ENCODE measurements at regions not wholly inside any gene's neighbourhood (a gene's known extent, or its start where the extent isn't known, plus 50 kb on each side); places are given as distances from the start of the nearest gene placed in this dataset.

- no peak for TF ChIP-seq CTCF (IDR thresholded peaks at IDR 0.05; ENCODE audit: insufficient read depth, low read length, poor library complexity, severe bottlenecking)
- Histone ChIP-seq H3K36me3 (ENCODE audit: control insufficient read depth, insufficient read depth, low read length) (no peaks in the 10 kb centered on the region), H3K4me3 (replicated peaks; ENCODE audit: low read depth, low read length) (no peak overlapping the region), H3K27me3 (replicated peaks; ENCODE audit: control insufficient read depth, insufficient read depth, low read length) (peaks cover 1% of the 10 kb centered on the region)
- no peak for DNase-seq (ENCODE audit: extremely low read depth, insufficient read length)
These were observed 60.7 kb upstream of the GATA6 start for GRCh38 chr18:22108674-22109073.

- DNase-seq (ENCODE audit: extremely low read depth, insufficient read length): no peak
- H3K4me3 ChIP-seq (replicated peaks; ENCODE audit: low read depth, low read length): no peak overlapping the region
- H3K27me3 ChIP-seq (replicated peaks; ENCODE audit: control insufficient read depth, insufficient read depth, low read length): peaks cover 1% of the 10 kb centered on the region
- TF ChIP-seq CTCF (IDR thresholded peaks at IDR 0.05; ENCODE audit: insufficient read depth, low read length, poor library complexity, severe bottlenecking): no peak
- H3K36me3 ChIP-seq (ENCODE audit: control insufficient read depth, insufficient read depth, low read length): no peaks in the 10 kb centered on the region
These were observed 59.9 kb upstream of the GATA6 start for GRCh38 chr18:22109535-22109934.

GRCh38 chr18:22110461-22110924 lies 58.9 kb upstream of the GATA6 start:
- Histone ChIP-seq H3K4me3 (replicated peaks; ENCODE audit: low read depth, low read length) (no peak overlapping the region), H3K36me3 (ENCODE audit: control insufficient read depth, insufficient read depth, low read length) (no peaks in the 10 kb centered on the region), H3K27me3 (replicated peaks; ENCODE audit: control insufficient read depth, insufficient read depth, low read length) (peaks cover 1% of the 10 kb centered on the region)
- no peak for DNase-seq (ENCODE audit: extremely low read depth, insufficient read length)
- no peak for TF ChIP-seq CTCF (IDR thresholded peaks at IDR 0.05; ENCODE audit: insufficient read depth, low read length, poor library complexity, severe bottlenecking)

- peaks cover 1% of the 10 kb centered on the region for H3K27me3 ChIP-seq (replicated peaks; ENCODE audit: control insufficient read depth, insufficient read depth, low read length)
- DNase-seq (ENCODE audit: extremely low read depth, insufficient read length): no peak
- no peak overlapping the region for H3K4me3 ChIP-seq (replicated peaks; ENCODE audit: low read depth, low read length)
- H3K36me3 ChIP-seq (ENCODE audit: control insufficient read depth, insufficient read depth, low read length): no peaks in the 10 kb centered on the region
- TF ChIP-seq CTCF (IDR thresholded peaks at IDR 0.05; ENCODE audit: insufficient read depth, low read length, poor library complexity, severe bottlenecking): no peak
These were observed 57.2 kb upstream of the GATA6 start for GRCh38 chr18:22112215-22112614.

- no peak for TF ChIP-seq CTCF (IDR thresholded peaks at IDR 0.05; ENCODE audit: insufficient read depth, low read length, poor library complexity, severe bottlenecking)
These were observed 56.1 kb upstream of the GATA6 start for GRCh38 chr18:22113144-22113844.

More at GRCh38 chr18:22113144-22113844, 56.1 kb upstream of the GATA6 start:
- Histone ChIP-seq H3K4me3 (replicated peaks; ENCODE audit: low read depth, low read length) (no peak overlapping the region), H3K36me3 (ENCODE audit: control insufficient read depth, insufficient read depth, low read length) (no peaks in the 10 kb centered on the region), H3K27me3 (replicated peaks; ENCODE audit: control insufficient read depth, insufficient read depth, low read length) (peaks cover 1% of the 10 kb centered on the region)
- DNase-seq (ENCODE audit: extremely low read depth, insufficient read length): no peak

Measured in GM06990 (cell line).